ENCODE measurements at regions not wholly inside any gene's neighbourhood (a gene's known extent, or its start where the extent isn't known, plus 50 kb on each side); places are given as distances from the start of the nearest gene placed in this dataset.
A peak's percentile ranks its signal among the peaks of the same experiment; 100 is the strongest.

GRCh38 chr5:93884254-93884653 is 142.9 kb upstream of the POU5F2 start:
- DNase-seq (ENCODE audit: low spot score), result no peak

DNA sequence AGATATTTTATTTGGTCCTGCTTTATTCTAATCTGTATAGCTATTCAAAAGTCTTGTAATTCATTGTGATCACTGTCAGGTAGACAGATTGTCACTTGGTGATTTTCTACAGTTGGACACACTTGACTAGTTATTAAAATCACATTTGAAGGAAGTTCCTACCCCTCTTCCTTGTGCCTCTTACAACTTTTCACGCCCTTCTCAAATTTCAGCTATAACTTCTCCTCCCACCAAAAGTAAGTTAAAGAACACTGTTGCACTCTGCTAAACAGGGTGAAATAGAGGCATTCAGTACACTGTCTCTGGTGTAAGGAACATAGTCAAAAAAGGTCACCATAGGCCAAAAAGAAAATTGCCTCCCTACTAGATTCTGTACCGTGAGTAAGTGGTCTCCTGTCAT is 142.1 kb upstream of the POU5F2 start:
- DNase-seq (ENCODE audit: low spot score), result no peak

- no peak for DNase-seq (ENCODE audit: low spot score)
Measured at GRCh38 chr5:93875693-93876092, 134.3 kb upstream of the POU5F2 start.

DNA sequence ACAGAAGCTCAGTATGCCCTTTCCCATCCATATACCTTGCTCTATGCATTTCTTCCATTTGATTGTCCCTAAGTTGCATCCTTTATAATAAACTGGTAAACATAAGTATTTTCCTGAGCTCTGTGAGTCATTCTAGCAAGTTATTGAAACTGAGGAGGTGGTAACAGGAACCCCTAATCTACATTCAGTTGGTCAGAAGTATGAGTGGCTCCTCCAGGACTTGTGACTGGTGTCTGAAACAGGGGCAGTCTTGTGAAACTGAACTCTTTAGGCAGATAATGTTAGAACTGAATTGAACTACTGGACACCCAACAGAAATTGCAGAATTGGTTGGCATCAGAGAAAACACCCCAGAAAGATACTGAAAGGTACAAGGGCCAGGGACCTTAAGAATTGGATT is 133.1 kb upstream of the POU5F2 start:
- no peak for DNase-seq (ENCODE audit: low spot score)

DNA sequence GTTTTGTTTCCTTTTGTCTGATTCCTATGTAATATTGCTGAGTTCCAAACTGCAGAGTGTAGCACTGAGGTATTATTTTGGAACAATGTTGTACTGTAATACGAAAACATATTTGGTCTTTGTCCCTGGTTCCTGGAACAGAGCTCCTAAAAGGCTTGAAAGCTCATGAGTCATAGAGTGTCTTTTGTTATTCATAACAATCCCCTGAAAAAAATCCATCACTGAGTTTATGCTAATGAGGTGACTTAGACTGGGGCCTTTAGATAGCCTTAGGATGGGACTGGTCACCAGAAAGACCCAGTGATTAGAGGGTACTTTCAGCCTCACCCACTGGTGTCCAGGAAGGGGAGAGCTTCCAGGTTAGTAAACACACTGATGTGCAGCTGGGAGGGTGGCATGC is 132.7 kb upstream of the POU5F2 start:
- DNase-seq (ENCODE audit: low spot score), result no peak

GRCh38 chr5:93873211-93873736 is 131.9 kb upstream of the POU5F2 start:
- no peak for DNase-seq (ENCODE audit: low spot score)

DNA sequence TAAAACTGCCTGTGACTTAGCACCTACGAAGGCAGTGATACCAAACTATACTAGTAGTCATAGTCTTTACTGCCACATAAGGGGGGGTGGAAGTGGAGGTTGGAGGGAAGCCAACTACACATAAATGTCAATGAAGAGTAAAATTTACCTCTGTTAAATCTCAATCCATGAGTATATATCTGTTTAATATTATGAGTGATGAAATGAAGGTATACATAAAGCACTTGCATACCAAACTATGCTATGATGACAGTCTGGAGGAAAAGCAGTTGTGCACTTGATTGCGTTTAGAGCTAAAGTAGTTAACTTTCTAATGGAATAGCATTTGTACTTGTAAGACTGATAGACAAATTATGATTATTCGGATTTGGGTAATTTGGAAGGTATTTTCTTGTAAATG is 129.2 kb upstream of the POU5F2 start:
- DNase-seq (ENCODE audit: low spot score), result no peak

DNA sequence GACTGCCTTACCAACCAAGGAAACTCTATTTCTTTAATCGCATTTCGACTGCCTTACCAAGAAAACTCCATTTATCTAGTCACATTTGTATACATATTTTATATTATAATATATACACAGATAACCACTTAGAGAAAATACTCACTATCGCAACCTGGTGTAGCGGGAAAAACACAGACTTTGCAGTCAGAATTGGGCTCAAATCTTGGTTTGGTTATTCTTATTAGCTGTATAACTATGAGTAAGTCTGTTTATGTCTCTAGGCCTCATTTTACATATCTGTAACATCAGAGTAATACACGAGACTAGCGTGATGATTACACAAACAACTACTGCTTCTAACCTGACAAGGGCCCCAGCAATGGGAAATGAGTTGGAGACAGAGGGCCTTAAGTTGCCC is 127.5 kb upstream of the POU5F2 start:
- no peak for DNase-seq (ENCODE audit: low spot score)

DNA sequence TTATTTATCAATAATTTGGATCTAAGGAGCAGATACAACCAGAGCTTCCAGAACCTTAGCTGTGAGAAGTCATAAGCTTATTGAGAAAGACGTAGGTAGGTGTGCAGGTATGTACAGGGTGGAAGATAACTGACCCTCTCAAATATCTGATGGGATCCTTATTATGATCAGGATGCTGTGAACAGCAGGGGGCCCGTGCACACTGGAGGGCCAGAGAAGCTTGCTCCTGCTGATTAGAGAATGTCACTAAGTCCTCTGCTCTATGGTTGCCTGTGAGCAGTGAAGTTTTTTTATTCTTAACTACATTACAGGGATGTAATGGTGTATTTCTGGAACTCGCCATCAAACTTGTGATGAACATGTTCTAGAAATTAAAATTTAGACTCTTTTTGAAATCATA is 108.9 kb upstream of the POU5F2 start:
- peak; percentile 9 for DNase-seq (ENCODE audit: low spot score)

DNA sequence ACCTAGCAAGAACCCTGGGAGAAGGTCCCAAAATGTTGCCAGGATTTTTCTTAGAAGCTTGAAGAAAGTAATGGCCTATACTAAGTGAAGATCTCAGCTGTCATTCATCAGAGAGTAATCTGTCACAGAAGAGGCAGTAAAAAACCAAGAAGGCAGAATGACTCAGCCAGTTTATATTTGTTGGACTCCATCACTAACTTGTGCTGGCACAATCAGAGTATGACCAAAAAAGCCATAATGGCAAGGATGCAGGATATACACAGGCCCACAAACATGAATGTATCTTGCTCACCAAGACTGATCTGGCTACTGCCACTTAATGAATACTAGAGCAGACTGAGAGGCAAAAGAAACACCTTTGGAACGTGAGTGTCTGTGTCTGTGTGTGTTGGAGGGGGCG is 104.0 kb upstream of the POU5F2 start:
- DNase-seq (ENCODE audit: low spot score), result no peak

GRCh38 chr5:93831449-93831848 is 90.0 kb upstream of the POU5F2 start:
- no peak for DNase-seq (ENCODE audit: low spot score)

GRCh38 chr5:93830893-93831292 is 89.5 kb upstream of the POU5F2 start:
- no peak for DNase-seq (ENCODE audit: low spot score)

DNA sequence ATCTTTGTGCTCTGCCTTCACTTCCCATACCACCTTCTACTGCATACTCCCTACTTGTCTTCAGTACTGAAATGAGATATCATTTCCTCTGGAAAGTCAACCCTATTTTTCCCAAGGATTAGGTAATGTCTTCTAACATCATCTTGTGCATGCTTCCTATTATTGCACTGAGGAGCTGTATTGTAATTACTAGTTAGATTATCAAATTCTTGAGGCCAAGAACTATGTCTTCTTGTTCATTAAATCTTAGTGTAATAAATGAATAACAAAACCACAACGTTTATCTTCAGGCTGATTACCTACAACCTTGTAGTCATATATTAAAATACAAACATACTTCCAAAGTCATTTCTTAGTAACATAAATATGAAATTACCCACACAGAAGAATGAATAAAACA is 87.9 kb upstream of the POU5F2 start:
- DNase-seq (ENCODE audit: low spot score), result no peak

DNA sequence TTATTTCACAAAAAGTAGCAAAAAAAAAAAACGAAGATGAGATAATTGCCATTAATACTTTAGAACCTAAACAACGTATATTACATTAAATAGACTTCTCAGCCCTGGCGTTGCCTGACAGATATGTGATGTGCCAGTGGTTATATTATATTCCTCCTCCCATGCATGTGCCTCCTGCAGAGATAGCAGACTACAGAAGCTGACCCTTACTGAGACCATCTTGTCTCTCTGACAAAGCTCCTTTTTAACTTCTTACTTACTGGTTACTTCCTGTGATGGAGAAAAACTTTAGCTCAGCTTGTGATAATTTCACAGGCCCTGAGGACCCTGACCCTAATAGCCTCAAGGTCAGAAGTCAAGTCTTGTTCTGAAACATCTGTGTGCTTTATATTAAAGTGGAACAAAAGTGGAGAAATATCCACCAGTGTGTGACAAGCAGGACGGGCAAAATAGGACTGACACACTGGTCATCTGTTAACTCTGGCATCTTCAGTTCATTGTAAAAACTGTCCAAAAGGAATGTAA is 80.6 kb upstream of the POU5F2 start:
- DNase-seq (ENCODE audit: low spot score), result no peak

DNA sequence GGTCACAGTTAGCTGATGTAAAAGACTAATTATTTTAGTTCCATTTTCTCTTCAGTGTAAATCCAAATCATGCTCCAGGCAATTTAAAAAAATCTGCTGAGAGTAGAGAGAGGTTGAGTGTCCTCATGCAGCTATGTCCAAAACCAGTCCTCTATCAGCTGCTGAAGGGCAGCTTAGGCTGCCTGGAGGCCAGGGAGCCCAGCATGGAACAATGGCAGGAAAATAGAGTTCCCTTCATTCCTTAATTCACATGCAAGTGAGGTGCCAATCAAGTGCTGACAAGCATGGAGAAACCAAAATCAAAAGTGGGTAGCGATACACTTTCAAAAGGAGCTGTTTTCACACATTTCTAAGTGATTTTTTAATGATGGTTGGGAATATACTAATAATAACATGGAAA is 78.3 kb upstream of the POU5F2 start:
- no peak for DNase-seq (ENCODE audit: low spot score)

- no peak for DNase-seq (ENCODE audit: low spot score)
Measured at GRCh38 chr5:93810780-93811179, 69.4 kb upstream of the POU5F2 start.

GRCh38 chr5:93809430-93809829 is 68.0 kb upstream of the POU5F2 start:
- no peak for DNase-seq (ENCODE audit: low spot score)

- DNase-seq (ENCODE audit: low spot score), result no peak
Measured at GRCh38 chr5:93807846-93808245, 66.4 kb upstream of the POU5F2 start.

GRCh38 chr5:93805616-93806379 is 64.4 kb upstream of the POU5F2 start:
- no peak for DNase-seq (ENCODE audit: low spot score)

GRCh38 chr5:93800988-93801811 is 59.8 kb upstream of the POU5F2 start:
- DNase-seq (ENCODE audit: low spot score), result peak; percentile 75

- DNase-seq (ENCODE audit: low spot score), result no peak
Measured at GRCh38 chr5:93794954-93795353, 53.6 kb upstream of the POU5F2 start.

- DNase-seq (ENCODE audit: low spot score), result no peak
Measured at GRCh38 chr5:93793159-93793781, 51.9 kb upstream of the POU5F2 start.

Data from NAMALWA (cell line).